B cell (primary cell): ENCODE measurements at regions not wholly inside any gene's neighbourhood (a gene's known extent, or its start where the extent isn't known, plus 50 kb on each side); places are given as distances from the start of the nearest gene placed in this dataset.

Experiments used
- EZH2 ChIP-seq: IDR thresholded peaks from 2 replicates; pipeline ENCODE4 v1.6.1; 2012; ENCODE audit warnings: borderline replicate concordance, low read depth, mild to moderate bottlenecking, moderate library complexity, low read length; ENCODE audit not compliant: insufficient read depth, poor library complexity, severe bottlenecking
- TF ChIP-seq, protein P1 (sequence below): fragments of 200-600 bp; IDR thresholded peaks from one replicate; pipeline ENCODE4 v1.8.0; 2022; ENCODE audit warnings: antibody characterized with exemption, mild to moderate bottlenecking

DNA sequence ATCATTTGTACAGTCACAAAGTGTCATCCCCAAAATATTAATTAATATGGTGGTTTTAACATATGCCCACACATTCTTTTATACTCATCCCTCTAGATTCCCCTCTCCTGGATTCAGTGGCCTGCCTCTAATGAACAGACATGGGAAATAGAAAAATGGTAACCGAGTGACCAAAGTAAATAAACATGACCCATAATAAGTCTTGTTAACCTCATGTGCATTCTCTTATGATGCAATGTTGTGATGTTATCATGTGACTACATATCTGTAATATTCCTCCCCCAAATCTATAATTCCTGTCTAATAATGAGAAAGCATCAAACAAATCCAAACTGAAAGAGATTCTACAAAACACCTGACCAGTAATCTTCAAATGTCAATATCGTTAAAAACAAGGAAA, 164.5 kb upstream of the PRSS1 start:
- TF ChIP-seq, protein P1, sequence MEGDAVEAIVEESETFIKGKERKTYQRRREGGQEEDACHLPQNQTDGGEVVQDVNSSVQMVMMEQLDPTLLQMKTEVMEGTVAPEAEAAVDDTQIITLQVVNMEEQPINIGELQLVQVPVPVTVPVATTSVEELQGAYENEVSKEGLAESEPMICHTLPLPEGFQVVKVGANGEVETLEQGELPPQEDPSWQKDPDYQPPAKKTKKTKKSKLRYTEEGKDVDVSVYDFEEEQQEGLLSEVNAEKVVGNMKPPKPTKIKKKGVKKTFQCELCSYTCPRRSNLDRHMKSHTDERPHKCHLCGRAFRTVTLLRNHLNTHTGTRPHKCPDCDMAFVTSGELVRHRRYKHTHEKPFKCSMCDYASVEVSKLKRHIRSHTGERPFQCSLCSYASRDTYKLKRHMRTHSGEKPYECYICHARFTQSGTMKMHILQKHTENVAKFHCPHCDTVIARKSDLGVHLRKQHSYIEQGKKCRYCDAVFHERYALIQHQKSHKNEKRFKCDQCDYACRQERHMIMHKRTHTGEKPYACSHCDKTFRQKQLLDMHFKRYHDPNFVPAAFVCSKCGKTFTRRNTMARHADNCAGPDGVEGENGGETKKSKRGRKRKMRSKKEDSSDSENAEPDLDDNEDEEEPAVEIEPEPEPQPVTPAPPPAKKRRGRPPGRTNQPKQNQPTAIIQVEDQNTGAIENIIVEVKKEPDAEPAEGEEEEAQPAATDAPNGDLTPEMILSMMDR, result no peak
- no peak for TF ChIP-seq EZH2
